Adrenal gland (tissue), 5 donors: ENCODE measurements at regions not wholly inside any gene's neighbourhood (a gene's known extent, or its start where the extent isn't known, plus 50 kb on each side); places are given as distances from the start of the nearest gene placed in this dataset.

Experiments
- POLR2A ChIP-seq, 2 donors: fragments of 450-650 bp; IDR thresholded peaks; one replicate each; pipeline ENCODE4 v1.6.1; 2017; ENCODE audit warnings: antibody characterized with exemption in 2 of 2, mild to moderate bottlenecking in 2 of 2, moderate library complexity in 1 of 2
- TF ChIP-seq, protein P1 (sequence below), 6 experiments: fragments of 450-650 bp in 4 of 6; fragments of 200-600 bp in 2 of 6; sonication (generic) in 1 of 6; IDR thresholded peaks; 1 replicate in 5 of 6; 2 replicates in 1 of 6; pipeline versions ENCODE4 v1.5.1 to v1.8.0; 2016 to 2021; ENCODE audit warnings: antibody characterized with exemption in 6 of 6, mild to moderate bottlenecking in 2 of 6, moderate library complexity in 1 of 6
- donor health status: DM: no; HTN: no; CAD: no.

DNA sequence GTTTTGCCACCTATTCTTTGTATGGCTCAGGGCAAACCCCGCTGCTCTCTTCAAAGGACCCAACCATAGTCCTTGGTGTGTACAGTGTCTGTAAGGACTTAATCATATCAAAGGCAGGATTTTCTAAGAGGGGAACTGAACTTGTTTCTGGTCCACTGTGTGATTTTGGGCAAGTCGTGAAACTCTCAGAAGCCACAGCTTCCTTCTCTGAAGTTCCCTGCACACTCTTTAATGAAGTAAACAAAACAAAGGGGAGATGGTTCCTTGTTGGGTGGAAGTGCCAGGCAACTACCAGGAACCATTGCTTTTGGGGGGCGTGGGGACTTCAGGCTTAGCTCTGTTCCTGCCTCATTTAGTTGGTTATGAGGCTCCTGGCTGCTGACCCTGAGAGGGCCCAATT is 152.4 kb downstream of the VRK1 start:
- TF ChIP-seq POLR2A (IDR thresholded peaks at IDR 0.05), result no peak
- TF ChIP-seq, protein P1, sequence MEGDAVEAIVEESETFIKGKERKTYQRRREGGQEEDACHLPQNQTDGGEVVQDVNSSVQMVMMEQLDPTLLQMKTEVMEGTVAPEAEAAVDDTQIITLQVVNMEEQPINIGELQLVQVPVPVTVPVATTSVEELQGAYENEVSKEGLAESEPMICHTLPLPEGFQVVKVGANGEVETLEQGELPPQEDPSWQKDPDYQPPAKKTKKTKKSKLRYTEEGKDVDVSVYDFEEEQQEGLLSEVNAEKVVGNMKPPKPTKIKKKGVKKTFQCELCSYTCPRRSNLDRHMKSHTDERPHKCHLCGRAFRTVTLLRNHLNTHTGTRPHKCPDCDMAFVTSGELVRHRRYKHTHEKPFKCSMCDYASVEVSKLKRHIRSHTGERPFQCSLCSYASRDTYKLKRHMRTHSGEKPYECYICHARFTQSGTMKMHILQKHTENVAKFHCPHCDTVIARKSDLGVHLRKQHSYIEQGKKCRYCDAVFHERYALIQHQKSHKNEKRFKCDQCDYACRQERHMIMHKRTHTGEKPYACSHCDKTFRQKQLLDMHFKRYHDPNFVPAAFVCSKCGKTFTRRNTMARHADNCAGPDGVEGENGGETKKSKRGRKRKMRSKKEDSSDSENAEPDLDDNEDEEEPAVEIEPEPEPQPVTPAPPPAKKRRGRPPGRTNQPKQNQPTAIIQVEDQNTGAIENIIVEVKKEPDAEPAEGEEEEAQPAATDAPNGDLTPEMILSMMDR (IDR thresholded peaks at IDR 0.05), result no peak
